ENCODE measurements at regions not wholly inside any gene's neighbourhood (a gene's known extent, or its start where the extent isn't known, plus 50 kb on each side); places are given as distances from the start of the nearest gene placed in this dataset.

GRCh38 chr13:53885997-53886396 is 857.4 kb downstream of the OLFM4 start:
- no peak for DNase-seq

GRCh38 chr13:53890696-53891095 is 862.1 kb downstream of the OLFM4 start:
- DNase-seq = no peak

GRCh38 chr13:53901593-53901992 is 873.0 kb downstream of the OLFM4 start:
- DNase-seq = no peak

- no peak for DNase-seq
Measured at GRCh38 chr13:53907891-53908290, 879.3 kb downstream of the OLFM4 start.

GRCh38 chr13:53920916-53921315 is 892.3 kb downstream of the OLFM4 start:
- peak; percentile 77 for DNase-seq

- DNase-seq = peak; percentile 67
Measured at GRCh38 chr13:53921473-53921872, 892.9 kb downstream of the OLFM4 start.

- no peak for DNase-seq
Measured at GRCh38 chr13:53941588-53942190, 913.1 kb downstream of the OLFM4 start.

GRCh38 chr13:53946500-53946899 is 917.9 kb downstream of the OLFM4 start:
- DNase-seq = no peak

GRCh38 chr13:53953183-53953582 is 924.6 kb downstream of the OLFM4 start:
- DNase-seq = no peak

Measured in NCI-H146 (cell line).